GM19324 (cell line): ENCODE measurements at regions not wholly inside any gene's neighbourhood (a gene's known extent, or its start where the extent isn't known, plus 50 kb on each side); places are given as distances from the start of the nearest gene placed in this dataset.

Experiments used
- ATAC-seq: cut with Tn5 transposase; IDR thresholded peaks from one replicate; pipeline ENCODE4 v1.9.1; 2021; ENCODE audit warnings: mild to moderate bottlenecking, moderate library complexity; ENCODE audit not compliant: unreplicated experiment, low FRiP score

GRCh38 chr3:106814231-106814630, 563.0 kb upstream of the CCDC54 start:
- ATAC-seq, result no peak

GRCh38 chr3:106816838-106817237, 560.4 kb upstream of the CCDC54 start:
- ATAC-seq, result no peak

- ATAC-seq, result no peak
These were observed 559.5 kb upstream of the CCDC54 start for GRCh38 chr3:106817706-106818105.

GRCh38 chr3:106819440-106819839, 557.8 kb upstream of the CCDC54 start:
- no peak for ATAC-seq

GRCh38 chr3:106820726-106821362, 556.4 kb upstream of the CCDC54 start:
- no peak for ATAC-seq

- ATAC-seq, result no peak
These were observed 555.4 kb upstream of the CCDC54 start for GRCh38 chr3:106821801-106822200.

- no peak for ATAC-seq
These were observed 555.0 kb upstream of the CCDC54 start for GRCh38 chr3:106822204-106822603.

GRCh38 chr3:106823701-106824100, 553.5 kb upstream of the CCDC54 start:
- ATAC-seq, result no peak

- ATAC-seq, result no peak
These were observed 552.4 kb upstream of the CCDC54 start for GRCh38 chr3:106824856-106825255.

GRCh38 chr3:106825962-106826605, 551.2 kb upstream of the CCDC54 start:
- no peak for ATAC-seq

- ATAC-seq, result no peak
These were observed 550.4 kb upstream of the CCDC54 start for GRCh38 chr3:106826791-106827311.

GRCh38 chr3:106827515-106828213, 549.6 kb upstream of the CCDC54 start:
- ATAC-seq, result no peak

- ATAC-seq, result no peak
These were observed 548.0 kb upstream of the CCDC54 start for GRCh38 chr3:106829206-106829605.

- ATAC-seq, result no peak
These were observed 546.9 kb upstream of the CCDC54 start for GRCh38 chr3:106830334-106830733.

- ATAC-seq, result no peak
These were observed 540.3 kb upstream of the CCDC54 start for GRCh38 chr3:106836906-106837305.

GRCh38 chr3:106837616-106838015, 539.6 kb upstream of the CCDC54 start:
- no peak for ATAC-seq

- ATAC-seq, result no peak
These were observed 537.5 kb upstream of the CCDC54 start for GRCh38 chr3:106839576-106840280.

- no peak for ATAC-seq
These were observed 536.9 kb upstream of the CCDC54 start for GRCh38 chr3:106840319-106840718.

GRCh38 chr3:106842151-106842550, 535.1 kb upstream of the CCDC54 start:
- ATAC-seq, result no peak

- ATAC-seq, result no peak
These were observed 532.6 kb upstream of the CCDC54 start for GRCh38 chr3:106844638-106845037.

- ATAC-seq, result no peak
These were observed 529.1 kb upstream of the CCDC54 start for GRCh38 chr3:106848099-106848498.
